HCT116 (cell line): ENCODE measurements at regions not wholly inside any gene's neighbourhood (a gene's known extent, or its start where the extent isn't known, plus 50 kb on each side); places are given as distances from the start of the nearest gene placed in this dataset.

ENCODE experiments used
- ATAC-seq: fragments of 200-7000 bp; cut with Tn5 transposase; 2 replicates; pipeline ENCODE4 v1.9.1; 2020; ENCODE audit warnings: mild to moderate bottlenecking, moderate library complexity
- BruUV-seq: library from RNA; stranded (reverse); fragments of 400-500 nt; replicated peaks from 2 replicates; lab custom pipeline; 2021; lab: Mats Ljungman, UMichigan
- CTCF ChIA-PET: fragments of 300-600 bp; sonication (Branson Sonifier 250); formaldehyde crosslinking; loops from one replicate; lab custom pipeline; 2021; ENCODE audit warnings: antibody characterized with exemption; lab: Charles Lee
- POLR2A ChIA-PET: fragments of 300-600, 350-600 bp; sonication (Branson Sonifier 250); formaldehyde crosslinking; loops from one replicate; lab custom pipeline; 2021; ENCODE audit warnings: antibody characterized with exemption; lab: Charles Lee
- RAD21 ChIA-PET, 2 experiments: fragments of 300-600 bp; sonication (Branson Sonifier 250); formaldehyde crosslinking; loops; one replicate each; lab custom pipeline; 2023; ENCODE audit warnings: low total read pairs in 2 of 2; ENCODE audit not compliant: uncharacterized antibody in 2 of 2, unreplicated experiment in 2 of 2, low non-redundant PET in 1 of 2; lab: Charles Lee
- DNase-seq: peaks from one replicate; pipeline ENCODE4 v3.0.0-alpha.2; 2010; ENCODE audit warnings: low read depth, low spot score
- H2AFZ ChIP-seq: fragments of 200-600 bp; shearing (Covaris generic), sonication (generic); 2 replicates; pipeline ENCODE4 v1.6.1; 2017; ENCODE audit warnings: low read depth, mixed run types, mixed read lengths, antibody characterized with exemption, low read length; ENCODE audit not compliant: poor library complexity, severe bottlenecking
- H3K27ac ChIP-seq: 2 replicates; pipeline ENCODE4 v1.5.1; 2012; ENCODE audit warnings: low read depth, low read length
- H3K27me3 ChIP-seq: fragments of 200-600 bp; sonication (generic); 2 replicates; pipeline ENCODE4 v1.6.1; 2016; ENCODE audit warnings: mixed run types, low read length, mixed read lengths; ENCODE audit not compliant: insufficient read depth
- H3K36me3 ChIP-seq, 2 experiments: fragments of 200-500 bp in 1 of 2; fragments of 200-600 bp in 1 of 2; sonication (Bioruptor generic) in 1 of 2; sonication (generic) in 1 of 2; 2 replicates each; pipeline versions ENCODE4 v1.5.1 to v1.6.1; 2014 to 2016; ENCODE audit warnings: low read length in 2 of 2, inconsistent platforms in 1 of 2, mixed read lengths in 1 of 2, mixed run types in 1 of 2; ENCODE audit not compliant: insufficient read depth in 2 of 2, control insufficient read depth in 1 of 2
- H3K4me1 ChIP-seq, 2 experiments: fragments of 200-600 bp in 1 of 2; sonication (generic) in 1 of 2; 2 replicates each; pipeline versions ENCODE4 v1.5.1 to v1.6.1; 2012 to 2017; ENCODE audit warnings: low read length in 2 of 2, inconsistent platforms in 1 of 2, mild to moderate bottlenecking in 1 of 2, mixed read lengths in 1 of 2, mixed run types in 1 of 2, moderate library complexity in 1 of 2; ENCODE audit not compliant: insufficient read depth in 2 of 2, control insufficient read depth in 1 of 2
- H3K4me2 ChIP-seq: fragments of 200-600 bp; sonication (generic); 2 replicates; pipeline ENCODE4 v1.6.1; 2017; ENCODE audit warnings: mixed run types, low read length, mixed read lengths
- H3K4me3 ChIP-seq, 2 experiments: fragments of 200-600 bp in 1 of 2; sonication (generic) in 1 of 2; replicated peaks in 1 of 2; 2 replicates each; pipeline ENCODE4 v1.5.1; 2011 to 2016; ENCODE audit warnings: low read length in 2 of 2, control low read depth in 1 of 2, low read depth in 1 of 2, mild to moderate bottlenecking in 1 of 2, mixed read lengths in 1 of 2, mixed run types in 1 of 2
- H3K79me2 ChIP-seq: fragments of 200-600 bp; sonication (generic); 2 replicates; pipeline ENCODE4 v1.6.1; 2017; ENCODE audit warnings: mild to moderate bottlenecking, mixed run types, low read length, moderate library complexity, mixed read lengths; ENCODE audit not compliant: insufficient read depth
- H3K9ac ChIP-seq: fragments of 200-600 bp; sonication (generic); 2 replicates; pipeline ENCODE4 v1.6.1; 2016; ENCODE audit warnings: low read length, mixed read lengths
- H3K9me2 ChIP-seq: fragments of 200-600 bp; sonication (generic), shearing (Covaris generic); 2 replicates; pipeline ENCODE4 v1.6.1; 2017; ENCODE audit warnings: mixed run types, mild to moderate bottlenecking, moderate library complexity; ENCODE audit not compliant: insufficient read depth
- H3K9me3 ChIP-seq, 2 experiments: fragments of 200-500 bp in 1 of 2; fragments of 200-600 bp in 1 of 2; sonication (Bioruptor generic) in 1 of 2; sonication (generic) in 1 of 2; 2 replicates each; pipeline ENCODE4 v1.6.1; 2014 to 2017; ENCODE audit warnings: low read length in 2 of 2, mixed read lengths in 2 of 2, inconsistent platforms in 1 of 2, low read depth in 1 of 2, mild to moderate bottlenecking in 1 of 2, mixed run types in 1 of 2, moderate library complexity in 1 of 2; ENCODE audit not compliant: control insufficient read depth in 1 of 2, insufficient read depth in 1 of 2
- H4K20me1 ChIP-seq: fragments of 200-600 bp; sonication (generic), shearing (Covaris generic); 2 replicates; pipeline ENCODE4 v1.6.1; 2017; ENCODE audit warnings: mixed run types, mild to moderate bottlenecking, moderate library complexity; ENCODE audit not compliant: insufficient read depth
- CBX3 ChIP-seq: IDR thresholded peaks from 2 replicates; pipeline ENCODE4 v1.6.1; 2012; ENCODE audit warnings: low read depth
- EZH2 ChIP-seq: fragments of 200-600 bp; sonication (generic); IDR thresholded peaks from 2 replicates; pipeline ENCODE4 v1.6.1; 2017; ENCODE audit warnings: antibody characterized with exemption, mixed run types
- FOSL1 ChIP-seq: IDR thresholded peaks from 2 replicates; pipeline ENCODE4 v1.6.1; 2012; ENCODE audit warnings: low read depth
- POLR2AphosphoS5 ChIP-seq: IDR thresholded peaks from 2 replicates; pipeline ENCODE4 v1.6.1; 2011; ENCODE audit warnings: mild to moderate bottlenecking, low read depth, low read length, moderate library complexity
- RAD21 ChIP-seq: IDR thresholded peaks from 2 replicates; pipeline ENCODE4 v1.6.1; 2012; ENCODE audit warnings: low read depth, mild to moderate bottlenecking
- intact Hi-C: fragments of 100-400 bp; cut with micrococcal nuclease; formaldehyde crosslinking; loops from 2 replicates; pipeline ENCODE4 v1.10.0; 2022
- TF ChIP-seq, protein P1 (sequence below): IDR thresholded peaks from 2 replicates; pipeline ENCODE4 v1.6.1; 2012; ENCODE audit warnings: low read depth
- TF ChIP-seq, protein P2 (sequence below): IDR thresholded peaks from 2 replicates; pipeline ENCODE4 v1.6.1; 2012
- TF ChIP-seq, protein P3 (sequence below), 3 experiments: fragments of 200-600 bp in 1 of 3; sonication (generic) in 1 of 3; IDR thresholded peaks in 2 of 3; conservative IDR thresholded peaks in 1 of 3; 2 replicates each; pipeline ENCODE4 v1.5.1; 2012 to 2017; ENCODE audit warnings: low read depth in 2 of 3, low read length in 2 of 3, antibody characterized with exemption in 1 of 3, borderline replicate concordance in 1 of 3, control low read depth in 1 of 3, mild to moderate bottlenecking in 1 of 3, mixed read lengths in 1 of 3, mixed run types in 1 of 3, moderate library complexity in 1 of 3; ENCODE audit not compliant: insufficient read depth in 1 of 3

DNA sequence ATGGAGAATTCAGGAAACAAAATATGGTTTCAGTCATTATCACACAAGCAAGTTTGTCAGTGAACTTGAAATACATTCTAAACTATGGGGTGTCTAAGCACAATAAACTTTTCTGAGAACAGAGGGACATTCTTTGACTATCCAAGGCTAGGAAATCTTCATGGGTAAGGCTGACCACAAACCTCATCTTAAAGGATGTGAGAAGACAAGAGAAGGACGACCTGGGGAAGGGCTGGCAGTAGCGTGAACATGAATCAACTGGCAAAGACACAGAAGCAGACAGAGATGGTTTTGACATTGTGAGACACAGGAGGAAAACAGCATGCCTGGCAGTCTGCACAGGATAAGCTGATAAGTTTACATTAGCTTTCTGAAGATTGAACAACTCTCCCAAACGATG lies 752.4 kb upstream of the SLC8A1 start (continued):
- TF ChIP-seq, protein P1, sequence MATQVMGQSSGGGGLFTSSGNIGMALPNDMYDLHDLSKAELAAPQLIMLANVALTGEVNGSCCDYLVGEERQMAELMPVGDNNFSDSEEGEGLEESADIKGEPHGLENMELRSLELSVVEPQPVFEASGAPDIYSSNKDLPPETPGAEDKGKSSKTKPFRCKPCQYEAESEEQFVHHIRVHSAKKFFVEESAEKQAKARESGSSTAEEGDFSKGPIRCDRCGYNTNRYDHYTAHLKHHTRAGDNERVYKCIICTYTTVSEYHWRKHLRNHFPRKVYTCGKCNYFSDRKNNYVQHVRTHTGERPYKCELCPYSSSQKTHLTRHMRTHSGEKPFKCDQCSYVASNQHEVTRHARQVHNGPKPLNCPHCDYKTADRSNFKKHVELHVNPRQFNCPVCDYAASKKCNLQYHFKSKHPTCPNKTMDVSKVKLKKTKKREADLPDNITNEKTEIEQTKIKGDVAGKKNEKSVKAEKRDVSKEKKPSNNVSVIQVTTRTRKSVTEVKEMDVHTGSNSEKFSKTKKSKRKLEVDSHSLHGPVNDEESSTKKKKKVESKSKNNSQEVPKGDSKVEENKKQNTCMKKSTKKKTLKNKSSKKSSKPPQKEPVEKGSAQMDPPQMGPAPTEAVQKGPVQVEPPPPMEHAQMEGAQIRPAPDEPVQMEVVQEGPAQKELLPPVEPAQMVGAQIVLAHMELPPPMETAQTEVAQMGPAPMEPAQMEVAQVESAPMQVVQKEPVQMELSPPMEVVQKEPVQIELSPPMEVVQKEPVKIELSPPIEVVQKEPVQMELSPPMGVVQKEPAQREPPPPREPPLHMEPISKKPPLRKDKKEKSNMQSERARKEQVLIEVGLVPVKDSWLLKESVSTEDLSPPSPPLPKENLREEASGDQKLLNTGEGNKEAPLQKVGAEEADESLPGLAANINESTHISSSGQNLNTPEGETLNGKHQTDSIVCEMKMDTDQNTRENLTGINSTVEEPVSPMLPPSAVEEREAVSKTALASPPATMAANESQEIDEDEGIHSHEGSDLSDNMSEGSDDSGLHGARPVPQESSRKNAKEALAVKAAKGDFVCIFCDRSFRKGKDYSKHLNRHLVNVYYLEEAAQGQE, result no peak
- TF ChIP-seq EZH2, result no peak
- TF ChIP-seq CBX3, result no peak
- TF ChIP-seq, protein P2, sequence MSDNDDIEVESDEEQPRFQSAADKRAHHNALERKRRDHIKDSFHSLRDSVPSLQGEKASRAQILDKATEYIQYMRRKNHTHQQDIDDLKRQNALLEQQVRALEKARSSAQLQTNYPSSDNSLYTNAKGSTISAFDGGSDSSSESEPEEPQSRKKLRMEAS, result no peak
- TF ChIP-seq, all 23 proteins: peak for 0

DNA sequence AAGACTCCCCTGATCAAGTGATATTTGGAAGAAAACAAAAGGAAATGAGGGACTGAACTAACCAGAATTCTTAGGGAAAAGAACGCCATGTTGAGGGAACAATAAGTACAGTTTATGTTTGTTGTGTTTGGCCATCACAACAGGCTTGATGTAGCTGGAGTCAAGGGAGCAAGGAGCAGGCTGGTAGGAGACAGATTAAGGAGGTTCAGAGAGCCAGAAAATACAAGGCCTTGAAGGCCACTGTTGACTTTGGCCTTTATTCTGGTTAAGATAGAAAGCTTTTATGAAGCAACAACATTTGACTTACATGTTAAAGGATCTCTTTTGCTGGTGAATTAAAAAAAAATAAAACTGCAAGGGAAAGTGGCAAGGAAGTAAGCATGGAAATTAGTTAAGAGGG lies 754.1 kb upstream of the SLC8A1 start:
- Histone ChIP-seq H3K27ac (no peak overlapping the region), H3K79me2 (no peaks in the 10 kb centered on the region), H3K9ac (no peak overlapping the region), H3K9me3 (peaks cover 0 to 2% of the 10 kb centered on the region in 2 experiments; a peak in 2 of 4 replicates), H3K4me3 (no peak overlapping the region), H4K20me1 (no peaks in the 10 kb centered on the region), H3K4me1 (no peaks in the 10 kb centered on the region), H3K9me2 (no peaks in the 10 kb centered on the region), H3K27me3 (no peaks in the 10 kb centered on the region), H2AFZ (no peak overlapping the region), H3K36me3 (no peaks in the 10 kb centered on the region), H3K4me2 (no peak overlapping the region)
- DNase-seq (no peak), ATAC-seq (no peak)
- ChIA-PET RAD21 (no interaction called here), POLR2A (no interaction called here), CTCF (no interaction called here)
- TF ChIP-seq, protein P2, result no peak
- TF ChIP-seq FOSL1 (no peak), POLR2AphosphoS5 (no peak), RAD21 (no peak), EZH2 (no peak)
- TF ChIP-seq, protein P3, sequence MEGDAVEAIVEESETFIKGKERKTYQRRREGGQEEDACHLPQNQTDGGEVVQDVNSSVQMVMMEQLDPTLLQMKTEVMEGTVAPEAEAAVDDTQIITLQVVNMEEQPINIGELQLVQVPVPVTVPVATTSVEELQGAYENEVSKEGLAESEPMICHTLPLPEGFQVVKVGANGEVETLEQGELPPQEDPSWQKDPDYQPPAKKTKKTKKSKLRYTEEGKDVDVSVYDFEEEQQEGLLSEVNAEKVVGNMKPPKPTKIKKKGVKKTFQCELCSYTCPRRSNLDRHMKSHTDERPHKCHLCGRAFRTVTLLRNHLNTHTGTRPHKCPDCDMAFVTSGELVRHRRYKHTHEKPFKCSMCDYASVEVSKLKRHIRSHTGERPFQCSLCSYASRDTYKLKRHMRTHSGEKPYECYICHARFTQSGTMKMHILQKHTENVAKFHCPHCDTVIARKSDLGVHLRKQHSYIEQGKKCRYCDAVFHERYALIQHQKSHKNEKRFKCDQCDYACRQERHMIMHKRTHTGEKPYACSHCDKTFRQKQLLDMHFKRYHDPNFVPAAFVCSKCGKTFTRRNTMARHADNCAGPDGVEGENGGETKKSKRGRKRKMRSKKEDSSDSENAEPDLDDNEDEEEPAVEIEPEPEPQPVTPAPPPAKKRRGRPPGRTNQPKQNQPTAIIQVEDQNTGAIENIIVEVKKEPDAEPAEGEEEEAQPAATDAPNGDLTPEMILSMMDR (IDR thresholded peaks at IDR 0.05 in 2 of 3, conservative IDR thresholded peaks at IDR 0.05 in 1 of 3; ENCODE audit: borderline replicate concordance in 1 of 3, insufficient read depth in 1 of 3, low read depth in 2 of 3, low read length in 2 of 3), result no peak
- BruUV-seq, result no TSS peak
- intact Hi-C loops, result no loop called here
